SK-N-SH treated with all-trans-retinoic acid at 6 μM for 48 hours (cell line): ENCODE measurements at regions not wholly inside any gene's neighbourhood (a gene's known extent, or its start where the extent isn't known, plus 50 kb on each side); places are given as distances from the start of the nearest gene placed in this dataset.
A peak's percentile ranks its signal among the peaks of the same experiment; 100 is the strongest.

ENCODE experiments used
- ATAC-seq: fragments of 200-7000 bp; cut with Tn5 transposase; 3 replicates; pipeline ENCODE4 v1.9.1; 2020; ENCODE audit warnings: mild to moderate bottlenecking, moderate library complexity
- ARNTL ChIP-seq: fragments of 450-650 bp; formaldehyde crosslinking; IDR thresholded peaks from 2 replicates; pipeline ENCODE4 v1.5.0; 2020; ENCODE audit warnings: low read depth, mild to moderate bottlenecking, moderate library complexity, borderline replicate concordance
- BACH2 ChIP-seq: fragments of 250-450 bp; sonication (Bioruptor Pico); IDR thresholded peaks from 2 replicates; pipeline ENCODE4 v1.9.0; 2021; ENCODE audit warnings: mild to moderate bottlenecking, borderline replicate concordance
- CREB5 ChIP-seq: fragments of 250-450 bp; sonication (Bioruptor Pico); IDR thresholded peaks from 2 replicates; pipeline ENCODE4 v1.5.1; 2020; ENCODE audit warnings: low read depth, mild to moderate bottlenecking, moderate library complexity
- ESRRG ChIP-seq: fragments of 250-450 bp; sonication (Bioruptor Pico); IDR thresholded peaks from 2 replicates; pipeline ENCODE4 v1.6.1; 2021; ENCODE audit warnings: mild to moderate bottlenecking
- GLIS3 ChIP-seq: fragments of 250-450 bp; sonication (Bioruptor Pico); IDR thresholded peaks from 2 replicates; pipeline ENCODE4 v1.5.0; 2020; ENCODE audit warnings: mild to moderate bottlenecking, moderate library complexity
- ISL1 ChIP-seq: fragments of 250-450 bp; sonication (Bioruptor Pico); IDR thresholded peaks from 2 replicates; pipeline ENCODE4 v2.1.2; 2022; ENCODE audit warnings: mild to moderate bottlenecking, moderate library complexity
- OSR1 ChIP-seq: fragments of 250-450 bp; sonication (Bioruptor Pico); IDR thresholded peaks from 2 replicates; pipeline ENCODE4 v1.8.0; 2022; ENCODE audit warnings: moderate library complexity, mild to moderate bottlenecking, inconsistent platforms
- PATZ1 ChIP-seq: fragments of 250-450 bp; sonication (Bioruptor Pico); IDR thresholded peaks from 2 replicates; pipeline ENCODE4 v1.8.0; 2020; ENCODE audit warnings: mild to moderate bottlenecking, moderate library complexity, borderline replicate concordance
- POU6F1 ChIP-seq: fragments of 250-450 bp; sonication (Bioruptor Pico); IDR thresholded peaks from 2 replicates; pipeline ENCODE4 v1.8.0; 2021; ENCODE audit warnings: low read depth, mild to moderate bottlenecking, moderate library complexity, borderline replicate concordance
- SNAI2 ChIP-seq: fragments of 250-450 bp; sonication (Bioruptor Pico); IDR thresholded peaks from 2 replicates; pipeline ENCODE4 v1.5.0; 2020; ENCODE audit warnings: mild to moderate bottlenecking, moderate library complexity
- TCF4 ChIP-seq: fragments of 250-450 bp; sonication (Bioruptor Pico); IDR thresholded peaks from 2 replicates; pipeline ENCODE4 v1.8.0; 2021; ENCODE audit warnings: mild to moderate bottlenecking, moderate library complexity, borderline replicate concordance
- TOX ChIP-seq: fragments of 250-450 bp; sonication (Bioruptor Pico); IDR thresholded peaks from 2 replicates; pipeline ENCODE4 v1.8.0; 2021; ENCODE audit warnings: mild to moderate bottlenecking, moderate library complexity, borderline replicate concordance
- TSHZ2 ChIP-seq: fragments of 250-450 bp; sonication (Bioruptor Pico); IDR thresholded peaks from 2 replicates; pipeline ENCODE4 v1.5.0; 2020; ENCODE audit warnings: mild to moderate bottlenecking, moderate library complexity
- ZC3H10 ChIP-seq: fragments of 250-450 bp; sonication (Bioruptor Pico); IDR thresholded peaks from 2 replicates; pipeline ENCODE4 v1.5.1; 2021; ENCODE audit warnings: mild to moderate bottlenecking, moderate library complexity
- ZFP3 ChIP-seq: fragments of 250-450 bp; sonication (Bioruptor Pico); IDR thresholded peaks from 2 replicates; pipeline ENCODE4 v1.5.0; 2020; ENCODE audit warnings: mild to moderate bottlenecking, moderate library complexity
- ZFP30 ChIP-seq: fragments of 450-650 bp; formaldehyde crosslinking; IDR thresholded peaks from 2 replicates; pipeline ENCODE4 v1.5.0; 2022; ENCODE audit warnings: mild to moderate bottlenecking, moderate library complexity
- ZNF565 ChIP-seq: fragments of 450-650 bp; formaldehyde crosslinking; conservative IDR thresholded peaks from 2 replicates; pipeline ENCODE4 v1.5.0; 2020; ENCODE audit warnings: low read depth, mild to moderate bottlenecking, moderate library complexity
- ZNF70 ChIP-seq: fragments of 450-650 bp; formaldehyde crosslinking; IDR thresholded peaks from 2 replicates; pipeline ENCODE4 v1.5.0; 2020; ENCODE audit warnings: mild to moderate bottlenecking, moderate library complexity

GRCh38 chr2:195500879-195501278 lies 156.1 kb upstream of the SLC39A10 start:
- TF ChIP-seq ISL1 = 0 out of 2 replicates have a peak, but pooled peaks have one; percentile 15
- no peak for TF ChIP-seq ZFP30 (CRISPR knock-in tag)
- TF ChIP-seq TOX (CRISPR knock-in tag) = no peak
- no peak for TF ChIP-seq POU6F1 (CRISPR knock-in tag)
- TF ChIP-seq ESRRG (CRISPR knock-in tag) = no peak
- TF ChIP-seq TSHZ2 (CRISPR knock-in tag) = no peak

GRCh38 chr2:195498839-195499490 lies 158.1 kb upstream of the SLC39A10 start:
- ATAC-seq = peak; percentile 65; the same call in 2 of the 3 replicates

More at GRCh38 chr2:195500879-195501278, 156.1 kb upstream of the SLC39A10 start:
- no peak for ATAC-seq

GRCh38 chr2:195498176-195498575 lies 158.8 kb upstream of the SLC39A10 start:
- no peak for ATAC-seq
- TF ChIP-seq TOX (CRISPR knock-in tag) = no peak
- TF ChIP-seq ESRRG (CRISPR knock-in tag) = no peak
- TF ChIP-seq GLIS3 (CRISPR knock-in tag) = no peak
- no peak for TF ChIP-seq TCF4 (CRISPR knock-in tag)
- no peak for TF ChIP-seq BACH2
- no peak for TF ChIP-seq ZFP30 (CRISPR knock-in tag)
- no peak for TF ChIP-seq OSR1
- TF ChIP-seq POU6F1 (CRISPR knock-in tag) = no peak
- no peak for TF ChIP-seq ARNTL (CRISPR knock-in tag)
- TF ChIP-seq CREB5 (CRISPR knock-in tag) = no peak
- no peak for TF ChIP-seq PATZ1 (CRISPR knock-in tag)
- TF ChIP-seq ZFP3 = no peak

More at GRCh38 chr2:195498839-195499490, 158.1 kb upstream of the SLC39A10 start:
- no peak for TF ChIP-seq ZC3H10 (CRISPR knock-in tag)
- no peak for TF ChIP-seq TOX (CRISPR knock-in tag)
- TF ChIP-seq CREB5 (CRISPR knock-in tag) = no peak
- no peak for TF ChIP-seq ZFP30 (CRISPR knock-in tag)
- no peak for TF ChIP-seq ESRRG (CRISPR knock-in tag)
- no peak for TF ChIP-seq ZFP3
- no peak for TF ChIP-seq SNAI2
- no peak for TF ChIP-seq ARNTL (CRISPR knock-in tag)
- no peak for TF ChIP-seq ZNF70 (CRISPR knock-in tag)
- TF ChIP-seq ZNF565 = no peak
- no peak for TF ChIP-seq BACH2
